ENCODE measurements at regions not wholly inside any gene's neighbourhood (a gene's known extent, or its start where the extent isn't known, plus 50 kb on each side); places are given as distances from the start of the nearest gene placed in this dataset.

- no peak for TF ChIP-seq CTCF (IDR thresholded peaks at IDR 0.05; ENCODE audit: low read length)
- no peak for TF ChIP-seq EZH2 (IDR thresholded peaks at IDR 0.05; ENCODE audit: borderline replicate concordance, low read length)
Measured at GRCh38 chr2:125642032-125642431, 1013.9 kb upstream of the GYPC start.
